HCT116 (cell line): ENCODE measurements at regions not wholly inside any gene's neighbourhood (a gene's known extent, or its start where the extent isn't known, plus 50 kb on each side); places are given as distances from the start of the nearest gene placed in this dataset.

Experiments used
- ATAC-seq: fragments of 200-7000 bp; cut with Tn5 transposase; 2 replicates; pipeline ENCODE4 v1.9.1; 2020; ENCODE audit warnings: mild to moderate bottlenecking, moderate library complexity
- BruUV-seq: library from RNA; stranded (reverse); fragments of 400-500 nt; replicated peaks from 2 replicates; lab custom pipeline; 2021; lab: Mats Ljungman, UMichigan
- CTCF ChIA-PET: fragments of 300-600 bp; sonication (Branson Sonifier 250); formaldehyde crosslinking; loops from one replicate; lab custom pipeline; 2021; ENCODE audit warnings: antibody characterized with exemption; lab: Charles Lee
- POLR2A ChIA-PET: fragments of 300-600, 350-600 bp; sonication (Branson Sonifier 250); formaldehyde crosslinking; loops from one replicate; lab custom pipeline; 2021; ENCODE audit warnings: antibody characterized with exemption; lab: Charles Lee
- RAD21 ChIA-PET, 2 experiments: fragments of 300-600 bp; sonication (Branson Sonifier 250); formaldehyde crosslinking; loops; one replicate each; lab custom pipeline; 2023; ENCODE audit warnings: low total read pairs in 2 of 2; ENCODE audit not compliant: uncharacterized antibody in 2 of 2, unreplicated experiment in 2 of 2, low non-redundant PET in 1 of 2; lab: Charles Lee
- DNase-seq: peaks from one replicate; pipeline ENCODE4 v3.0.0-alpha.2; 2010; ENCODE audit warnings: low read depth, low spot score
- H2AFZ ChIP-seq: fragments of 200-600 bp; shearing (Covaris generic), sonication (generic); 2 replicates; pipeline ENCODE4 v1.6.1; 2017; ENCODE audit warnings: low read depth, mixed run types, mixed read lengths, antibody characterized with exemption, low read length; ENCODE audit not compliant: poor library complexity, severe bottlenecking
- H3K27ac ChIP-seq: 2 replicates; pipeline ENCODE4 v1.5.1; 2012; ENCODE audit warnings: low read depth, low read length
- H3K27me3 ChIP-seq: fragments of 200-600 bp; sonication (generic); 2 replicates; pipeline ENCODE4 v1.6.1; 2016; ENCODE audit warnings: mixed run types, low read length, mixed read lengths; ENCODE audit not compliant: insufficient read depth
- H3K36me3 ChIP-seq, 2 experiments: fragments of 200-500 bp in 1 of 2; fragments of 200-600 bp in 1 of 2; sonication (Bioruptor generic) in 1 of 2; sonication (generic) in 1 of 2; 2 replicates each; pipeline versions ENCODE4 v1.5.1 to v1.6.1; 2014 to 2016; ENCODE audit warnings: low read length in 2 of 2, inconsistent platforms in 1 of 2, mixed read lengths in 1 of 2, mixed run types in 1 of 2; ENCODE audit not compliant: insufficient read depth in 2 of 2, control insufficient read depth in 1 of 2
- H3K4me1 ChIP-seq, 2 experiments: fragments of 200-600 bp in 1 of 2; sonication (generic) in 1 of 2; 2 replicates each; pipeline versions ENCODE4 v1.5.1 to v1.6.1; 2012 to 2017; ENCODE audit warnings: low read length in 2 of 2, inconsistent platforms in 1 of 2, mild to moderate bottlenecking in 1 of 2, mixed read lengths in 1 of 2, mixed run types in 1 of 2, moderate library complexity in 1 of 2; ENCODE audit not compliant: insufficient read depth in 2 of 2, control insufficient read depth in 1 of 2
- H3K4me2 ChIP-seq: fragments of 200-600 bp; sonication (generic); 2 replicates; pipeline ENCODE4 v1.6.1; 2017; ENCODE audit warnings: mixed run types, low read length, mixed read lengths
- H3K4me3 ChIP-seq, 2 experiments: fragments of 200-600 bp in 1 of 2; sonication (generic) in 1 of 2; replicated peaks in 1 of 2; 2 replicates each; pipeline ENCODE4 v1.5.1; 2011 to 2016; ENCODE audit warnings: low read length in 2 of 2, control low read depth in 1 of 2, low read depth in 1 of 2, mild to moderate bottlenecking in 1 of 2, mixed read lengths in 1 of 2, mixed run types in 1 of 2
- H3K79me2 ChIP-seq: fragments of 200-600 bp; sonication (generic); 2 replicates; pipeline ENCODE4 v1.6.1; 2017; ENCODE audit warnings: mild to moderate bottlenecking, mixed run types, low read length, moderate library complexity, mixed read lengths; ENCODE audit not compliant: insufficient read depth
- H3K9ac ChIP-seq: fragments of 200-600 bp; sonication (generic); 2 replicates; pipeline ENCODE4 v1.6.1; 2016; ENCODE audit warnings: low read length, mixed read lengths
- H3K9me2 ChIP-seq: fragments of 200-600 bp; sonication (generic), shearing (Covaris generic); 2 replicates; pipeline ENCODE4 v1.6.1; 2017; ENCODE audit warnings: mixed run types, mild to moderate bottlenecking, moderate library complexity; ENCODE audit not compliant: insufficient read depth
- H3K9me3 ChIP-seq, 2 experiments: fragments of 200-500 bp in 1 of 2; fragments of 200-600 bp in 1 of 2; sonication (Bioruptor generic) in 1 of 2; sonication (generic) in 1 of 2; 2 replicates each; pipeline ENCODE4 v1.6.1; 2014 to 2017; ENCODE audit warnings: low read length in 2 of 2, mixed read lengths in 2 of 2, inconsistent platforms in 1 of 2, low read depth in 1 of 2, mild to moderate bottlenecking in 1 of 2, mixed run types in 1 of 2, moderate library complexity in 1 of 2; ENCODE audit not compliant: control insufficient read depth in 1 of 2, insufficient read depth in 1 of 2
- H4K20me1 ChIP-seq: fragments of 200-600 bp; sonication (generic), shearing (Covaris generic); 2 replicates; pipeline ENCODE4 v1.6.1; 2017; ENCODE audit warnings: mixed run types, mild to moderate bottlenecking, moderate library complexity; ENCODE audit not compliant: insufficient read depth
- ATF3 ChIP-seq: IDR thresholded peaks from 2 replicates; pipeline ENCODE4 v1.6.1; 2012
- CBX3 ChIP-seq: IDR thresholded peaks from 2 replicates; pipeline ENCODE4 v1.6.1; 2012; ENCODE audit warnings: low read depth
- CEBPB ChIP-seq: IDR thresholded peaks from 2 replicates; pipeline ENCODE4 v1.6.1; 2012; ENCODE audit warnings: low read depth
- CTCF ChIP-seq, 3 experiments: fragments of 200-600 bp in 1 of 3; sonication (generic) in 1 of 3; IDR thresholded peaks in 2 of 3; conservative IDR thresholded peaks in 1 of 3; 2 replicates each; pipeline ENCODE4 v1.5.1; 2012 to 2017; ENCODE audit warnings: low read depth in 2 of 3, low read length in 2 of 3, antibody characterized with exemption in 1 of 3, borderline replicate concordance in 1 of 3, control low read depth in 1 of 3, mild to moderate bottlenecking in 1 of 3, mixed read lengths in 1 of 3, mixed run types in 1 of 3, moderate library complexity in 1 of 3; ENCODE audit not compliant: insufficient read depth in 1 of 3
- EGR1 ChIP-seq: IDR thresholded peaks from 2 replicates; pipeline ENCODE4 v1.6.1; 2012; ENCODE audit warnings: low read depth
- EZH2 ChIP-seq: fragments of 200-600 bp; sonication (generic); IDR thresholded peaks from 2 replicates; pipeline ENCODE4 v1.6.1; 2017; ENCODE audit warnings: antibody characterized with exemption, mixed run types
- FOSL1 ChIP-seq: IDR thresholded peaks from 2 replicates; pipeline ENCODE4 v1.6.1; 2012; ENCODE audit warnings: low read depth
- JUND ChIP-seq: IDR thresholded peaks from 2 replicates; pipeline ENCODE4 v1.6.1; 2012
- POLR2A ChIP-seq: IDR thresholded peaks from 2 replicates; pipeline ENCODE4 v1.7.0; 2011; ENCODE audit warnings: borderline replicate concordance; ENCODE audit not compliant: insufficient read depth, insufficient read length; ENCODE audit errors: extremely low read depth
- POLR2AphosphoS5 ChIP-seq: IDR thresholded peaks from 2 replicates; pipeline ENCODE4 v1.6.1; 2011; ENCODE audit warnings: mild to moderate bottlenecking, low read depth, low read length, moderate library complexity
- RAD21 ChIP-seq: IDR thresholded peaks from 2 replicates; pipeline ENCODE4 v1.6.1; 2012; ENCODE audit warnings: low read depth, mild to moderate bottlenecking
- REST ChIP-seq: IDR thresholded peaks from 2 replicates; pipeline ENCODE4 v1.6.1; 2012; ENCODE audit warnings: low read depth
- SP1 ChIP-seq: IDR thresholded peaks from 2 replicates; pipeline ENCODE4 v1.6.1; 2012; ENCODE audit warnings: low read depth
- SRF ChIP-seq: IDR thresholded peaks from 2 replicates; pipeline ENCODE4 v1.6.1; 2012; ENCODE audit warnings: low read depth
- TCF7L2 ChIP-seq: IDR thresholded peaks from 2 replicates; pipeline ENCODE4 v1.7.0; 2011; ENCODE audit warnings: borderline replicate concordance, inconsistent platforms; ENCODE audit not compliant: insufficient read depth, insufficient read length; ENCODE audit errors: extremely low read depth
- YY1 ChIP-seq: IDR thresholded peaks from 2 replicates; pipeline ENCODE4 v1.6.1; 2011; ENCODE audit warnings: low read length, low read depth, moderate library complexity, mild to moderate bottlenecking; ENCODE audit not compliant: insufficient replicate concordance; ENCODE audit errors: extremely low read depth
- ZFX ChIP-seq: fragments of 450-650 bp; IDR thresholded peaks from 2 replicates; pipeline ENCODE4 v1.6.1; 2017
- ZNF274 ChIP-seq: fragments of 200-500 bp; sonication (Bioruptor generic); IDR thresholded peaks from 2 replicates; pipeline ENCODE4 v1.6.1; 2014; ENCODE audit warnings: mild to moderate bottlenecking, low read depth, low read length, inconsistent platforms
- intact Hi-C: fragments of 100-400 bp; cut with micrococcal nuclease; formaldehyde crosslinking; loops from 2 replicates; pipeline ENCODE4 v1.10.0; 2022

GRCh38 chr11:43150697-43151096 is 161.1 kb upstream of the API5 start:
- CTCF ChIA-PET: no interaction called here
- POLR2A ChIA-PET: no interaction called here
- Histone ChIP-seq H3K4me1 (no peaks in the 10 kb centered on the region), H3K9me2 (no peaks in the 10 kb centered on the region), H2AFZ (no peak overlapping the region), H3K27me3 (no peaks in the 10 kb centered on the region), H3K4me2 (no peak overlapping the region), H4K20me1 (no peaks in the 10 kb centered on the region), H3K36me3 (no peaks in the 10 kb centered on the region), H3K27ac (no peak overlapping the region), H3K9me3 (no peaks in the 10 kb centered on the region; a peak in 2 of 4 replicates), H3K4me3 (no peak overlapping the region), H3K9ac (no peak overlapping the region), H3K79me2 (no peaks in the 10 kb centered on the region)
- RAD21 ChIA-PET: no interaction called here
- no peak for DNase-seq
- no peak for TF ChIP-seq FOSL1
- TF ChIP-seq TCF7L2: no peak
- TF ChIP-seq ZNF274: no peak
- no peak for TF ChIP-seq EGR1
- no peak for TF ChIP-seq EZH2
- TF ChIP-seq CEBPB: no peak
- TF ChIP-seq YY1: no peak
- BruUV-seq: no TSS peak
- no peak for ATAC-seq
- intact Hi-C loops: no loop called here

- H3K27ac ChIP-seq: no peak overlapping the region
- DNase-seq (no peak), ATAC-seq (no peak)
- RAD21 ChIA-PET: no interaction called here
- no peak overlapping the region for H2AFZ ChIP-seq
- intact Hi-C loops: no loop called here
- no peaks in the 10 kb centered on the region for H3K79me2 ChIP-seq
- no peaks in the 10 kb centered on the region for H3K36me3 ChIP-seq
- no peaks in the 10 kb centered on the region for H3K27me3 ChIP-seq
- no peaks in the 10 kb centered on the region for H4K20me1 ChIP-seq
- H3K4me2 ChIP-seq: no peak overlapping the region
- H3K9me3 ChIP-seq: no peaks in the 10 kb centered on the region
- BruUV-seq: no TSS peak
- H3K4me1 ChIP-seq: no peaks in the 10 kb centered on the region
- no peaks in the 10 kb centered on the region for H3K9me2 ChIP-seq
- no peak overlapping the region for H3K4me3 ChIP-seq
- no peak overlapping the region for H3K9ac ChIP-seq
- POLR2A ChIA-PET: no interaction called here
- CTCF ChIA-PET: no interaction called here
- TF ChIP-seq RAD21 (no peak), SP1 (no peak), REST (no peak), POLR2A (no peak), CEBPB (no peak), TCF7L2 (no peak), EZH2 (no peak), JUND (no peak), SRF (no peak), ZNF274 (no peak), CTCF (IDR thresholded peaks at IDR 0.05 in 2 of 3, conservative IDR thresholded peaks at IDR 0.05 in 1 of 3; ENCODE audit: borderline replicate concordance in 1 of 3, insufficient read depth in 1 of 3, low read depth in 2 of 3, low read length in 2 of 3) (no peak), POLR2AphosphoS5 (no peak), ZFX (no peak), ATF3 (no peak), CBX3 (no peak)
Observed at GRCh38 chr11:43164831-43165230, 147.0 kb upstream of the API5 start.
